Fibroblast of villous mesenchyme (primary cell): ENCODE measurements at regions not wholly inside any gene's neighbourhood (a gene's known extent, or its start where the extent isn't known, plus 50 kb on each side); places are given as distances from the start of the nearest gene placed in this dataset.

Source experiments
- DNase-seq: peaks from one replicate; pipeline ENCODE4 v3.0.0-alpha.2; 2010; ENCODE audit warnings: low read depth
- H3K4me3 ChIP-seq: 2 replicates; pipeline ENCODE4 v1.5.1; 2011; ENCODE audit warnings: low read depth, mild to moderate bottlenecking, low read length
- TF ChIP-seq, protein P1 (sequence below): IDR thresholded peaks from 2 replicates; pipeline ENCODE4 v1.5.1; 2012; ENCODE audit warnings: low read depth, mild to moderate bottlenecking, low read length; ENCODE audit not compliant: insufficient read depth

GRCh38 chr5:173557123-173557903 is 59.1 kb downstream of the BOD1 start:
- DNase-seq, result no peak
- no peak overlapping the region for H3K4me3 ChIP-seq

GRCh38 chr5:173556142-173557028 is 60.1 kb downstream of the BOD1 start:
- no peak overlapping the region for H3K4me3 ChIP-seq
- no peak for DNase-seq
- TF ChIP-seq, protein P1, sequence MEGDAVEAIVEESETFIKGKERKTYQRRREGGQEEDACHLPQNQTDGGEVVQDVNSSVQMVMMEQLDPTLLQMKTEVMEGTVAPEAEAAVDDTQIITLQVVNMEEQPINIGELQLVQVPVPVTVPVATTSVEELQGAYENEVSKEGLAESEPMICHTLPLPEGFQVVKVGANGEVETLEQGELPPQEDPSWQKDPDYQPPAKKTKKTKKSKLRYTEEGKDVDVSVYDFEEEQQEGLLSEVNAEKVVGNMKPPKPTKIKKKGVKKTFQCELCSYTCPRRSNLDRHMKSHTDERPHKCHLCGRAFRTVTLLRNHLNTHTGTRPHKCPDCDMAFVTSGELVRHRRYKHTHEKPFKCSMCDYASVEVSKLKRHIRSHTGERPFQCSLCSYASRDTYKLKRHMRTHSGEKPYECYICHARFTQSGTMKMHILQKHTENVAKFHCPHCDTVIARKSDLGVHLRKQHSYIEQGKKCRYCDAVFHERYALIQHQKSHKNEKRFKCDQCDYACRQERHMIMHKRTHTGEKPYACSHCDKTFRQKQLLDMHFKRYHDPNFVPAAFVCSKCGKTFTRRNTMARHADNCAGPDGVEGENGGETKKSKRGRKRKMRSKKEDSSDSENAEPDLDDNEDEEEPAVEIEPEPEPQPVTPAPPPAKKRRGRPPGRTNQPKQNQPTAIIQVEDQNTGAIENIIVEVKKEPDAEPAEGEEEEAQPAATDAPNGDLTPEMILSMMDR, result no peak

More at GRCh38 chr5:173557123-173557903, 59.1 kb downstream of the BOD1 start:
- TF ChIP-seq, protein P1, result no peak

DNA sequence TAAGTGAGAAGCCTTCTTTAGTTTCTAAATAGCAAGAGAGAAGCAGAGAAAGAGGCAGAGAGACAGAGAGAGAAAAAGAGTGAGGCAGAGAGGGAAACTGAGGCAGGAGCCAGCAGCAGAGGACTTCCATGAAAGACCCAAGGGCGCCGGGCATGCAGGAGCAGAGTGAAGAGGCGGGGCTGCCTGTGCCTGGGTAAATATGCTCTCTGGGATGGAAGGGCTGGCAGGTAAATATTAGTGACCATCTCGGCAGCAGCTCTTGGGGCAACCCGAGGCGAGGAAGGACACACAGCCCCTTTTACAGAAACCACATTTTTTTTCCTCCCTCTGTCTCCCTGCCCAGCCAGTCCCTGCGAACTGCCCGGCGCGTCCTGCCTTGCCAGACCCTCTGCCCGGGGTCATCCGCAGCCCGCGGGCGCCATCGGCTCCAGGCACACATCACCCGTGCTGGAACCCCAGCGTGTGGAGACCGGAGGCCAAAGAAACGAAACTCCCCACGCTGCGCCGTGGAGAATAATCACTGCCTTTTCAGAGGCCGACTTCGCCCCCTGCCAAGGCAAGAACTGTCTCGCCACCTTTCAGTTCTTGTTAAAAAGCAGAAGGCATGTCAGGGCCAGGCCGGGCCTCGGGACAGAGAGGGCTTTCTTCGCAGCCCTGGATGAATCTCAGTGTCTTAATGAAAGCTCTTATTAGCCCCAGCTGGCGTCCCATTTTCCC is 61.3 kb downstream of the BOD1 start:
- DNase-seq, result no peak
- TF ChIP-seq, protein P1, result no peak
- H3K4me3 ChIP-seq, result no peak overlapping the region

GRCh38 chr5:173554038-173554955 is 62.2 kb downstream of the BOD1 start:
- TF ChIP-seq, protein P1, result no peak
- DNase-seq, result no peak
- no peak overlapping the region for H3K4me3 ChIP-seq

DNA sequence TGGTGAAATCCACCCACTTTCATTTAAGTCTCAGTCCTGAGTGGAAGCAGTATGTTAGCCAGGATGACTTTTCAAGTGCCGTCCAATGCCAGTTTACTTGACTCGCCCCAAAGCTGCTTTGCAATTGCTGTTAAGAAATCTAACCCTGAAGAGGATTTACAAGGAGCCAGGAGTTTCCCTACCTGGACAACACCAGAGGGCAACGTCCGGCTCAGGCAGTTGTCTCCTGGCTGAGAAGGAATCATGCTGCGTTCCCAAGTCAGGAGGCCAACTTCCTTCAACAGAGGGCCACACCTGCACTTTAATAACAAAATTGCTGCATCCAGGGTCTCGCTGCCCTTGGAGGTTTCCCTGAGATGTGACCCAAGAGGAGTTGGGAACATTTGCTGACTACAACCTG is 65.8 kb downstream of the BOD1 start:
- DNase-seq, result no peak
- no peak overlapping the region for H3K4me3 ChIP-seq
- TF ChIP-seq, protein P1, result no peak

DNA sequence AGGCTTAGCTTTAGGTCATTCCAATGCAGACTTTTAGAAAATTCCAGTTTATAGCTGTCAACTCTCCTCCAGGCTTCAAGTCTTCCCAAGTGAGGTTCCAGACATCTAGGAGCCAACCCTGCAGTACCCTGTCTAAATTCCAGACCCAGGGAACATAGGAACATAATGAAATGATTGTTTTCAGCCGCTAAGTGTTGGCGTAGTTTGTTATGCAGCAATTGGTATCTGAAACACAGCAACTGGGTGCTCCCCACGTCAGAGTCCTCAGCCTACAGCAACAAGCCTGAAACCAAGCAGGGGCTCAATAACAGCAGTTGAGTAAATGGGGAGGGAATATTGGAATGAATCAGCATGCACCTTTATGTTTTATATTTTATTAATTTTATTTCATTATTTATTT is 66.8 kb downstream of the BOD1 start:
- TF ChIP-seq, protein P1, result no peak
- no peak overlapping the region for H3K4me3 ChIP-seq
- DNase-seq, result no peak
